ENCODE measurements at regions not wholly inside any gene's neighbourhood (a gene's known extent, or its start where the extent isn't known, plus 50 kb on each side); places are given as distances from the start of the nearest gene placed in this dataset.

DNA sequence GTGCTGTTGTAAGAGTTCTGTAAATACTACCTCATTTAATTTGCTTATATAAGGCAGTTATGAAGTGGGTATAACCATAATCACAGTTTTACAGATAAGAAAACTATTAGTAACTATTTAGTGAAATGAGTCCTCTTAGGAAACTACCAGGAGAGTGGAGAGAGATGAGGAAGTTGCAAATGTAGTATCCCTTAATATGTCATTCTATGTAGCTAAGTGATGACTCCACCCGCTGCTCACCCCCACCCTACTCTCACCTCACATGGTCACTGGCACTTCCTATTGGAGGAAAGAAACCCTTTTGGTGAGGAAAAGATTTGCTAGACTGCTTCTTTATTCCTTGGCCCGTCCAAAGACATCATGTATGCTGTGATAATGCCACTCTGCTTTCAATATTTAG, 241.8 kb upstream of the SLC24A2 start:
- TF ChIP-seq CTCF (conservative IDR thresholded peaks at IDR 0.05): no peak
- no peak for TF ChIP-seq ZFX (IDR thresholded peaks at IDR 0.05)

All from C4-2B (cell line).